HG02678 (cell line): ENCODE measurements at regions not wholly inside any gene's neighbourhood (a gene's known extent, or its start where the extent isn't known, plus 50 kb on each side); places are given as distances from the start of the nearest gene placed in this dataset.
A peak's percentile ranks its signal among the peaks of the same experiment; 100 is the strongest.

Experiments
- ATAC-seq: cut with Tn5 transposase; IDR thresholded peaks from one replicate; pipeline ENCODE4 v1.9.1; 2021; ENCODE audit warnings: mild to moderate bottlenecking, moderate library complexity; ENCODE audit not compliant: unreplicated experiment

GRCh38 chr15:70450142-70450443 lies 313.3 kb downstream of the UACA start:
- ATAC-seq: no peak

- ATAC-seq: no peak
Observed at GRCh38 chr15:70449311-70450141, 313.8 kb downstream of the UACA start.

GRCh38 chr15:70447928-70448698 lies 315.2 kb downstream of the UACA start:
- no peak for ATAC-seq

GRCh38 chr15:70447521-70447920 lies 315.8 kb downstream of the UACA start:
- no peak for ATAC-seq

GRCh38 chr15:70447081-70447480 lies 316.3 kb downstream of the UACA start:
- no peak for ATAC-seq

GRCh38 chr15:70443486-70444273 lies 319.7 kb downstream of the UACA start:
- ATAC-seq: no peak

- no peak for ATAC-seq
Observed at GRCh38 chr15:70442616-70443321, 320.6 kb downstream of the UACA start.

GRCh38 chr15:70442211-70442610 lies 321.1 kb downstream of the UACA start:
- no peak for ATAC-seq

GRCh38 chr15:70440416-70441138 lies 322.8 kb downstream of the UACA start:
- ATAC-seq: no peak

GRCh38 chr15:70439880-70440279 lies 323.5 kb downstream of the UACA start:
- ATAC-seq: no peak

- no peak for ATAC-seq
Observed at GRCh38 chr15:70439304-70439877, 324.0 kb downstream of the UACA start.

- ATAC-seq: no peak
Observed at GRCh38 chr15:70438776-70439175, 324.6 kb downstream of the UACA start.

- ATAC-seq: no peak
Observed at GRCh38 chr15:70437882-70438451, 325.4 kb downstream of the UACA start.

- no peak for ATAC-seq
Observed at GRCh38 chr15:70437089-70437488, 326.3 kb downstream of the UACA start.

- ATAC-seq: peak; percentile 35
Observed at GRCh38 chr15:70436428-70436827, 326.9 kb downstream of the UACA start.

- ATAC-seq: peak; percentile 48
Observed at GRCh38 chr15:70435872-70436271, 327.5 kb downstream of the UACA start.

- ATAC-seq: peak; percentile 53
Observed at GRCh38 chr15:70435369-70435768, 328.0 kb downstream of the UACA start.

GRCh38 chr15:70433586-70434324 lies 329.6 kb downstream of the UACA start:
- ATAC-seq: no peak
